NT2/D1 (cell line): ENCODE measurements at regions not wholly inside any gene's neighbourhood (a gene's known extent, or its start where the extent isn't known, plus 50 kb on each side); places are given as distances from the start of the nearest gene placed in this dataset.

Experiments used
- YY1 ChIP-seq: IDR thresholded peaks from 2 replicates; pipeline ENCODE4 v1.6.1; 2011; ENCODE audit not compliant: insufficient read length, insufficient read depth
- ZNF274 ChIP-seq: IDR thresholded peaks from 2 replicates; pipeline ENCODE4 v1.6.1; 2011; ENCODE audit warnings: mild to moderate bottlenecking, low read depth, low read length

DNA sequence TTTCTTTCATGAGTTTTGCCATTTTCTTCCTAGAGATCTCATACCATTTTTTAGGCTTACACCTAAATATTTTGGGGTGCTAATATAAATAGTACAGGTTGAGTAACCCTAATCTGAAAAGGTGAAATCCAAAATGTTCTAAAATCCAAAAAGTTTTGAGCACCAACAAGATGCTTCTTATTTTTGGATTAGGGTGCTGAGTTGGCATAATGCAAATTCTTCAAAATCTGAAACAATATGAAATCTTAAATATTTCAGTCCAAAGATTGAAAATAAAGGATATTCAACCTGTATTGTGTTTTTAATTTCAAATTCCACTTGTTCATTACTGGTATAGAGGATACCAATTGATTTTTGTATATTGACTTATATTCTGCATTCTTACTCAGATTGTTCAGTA, 51.1 kb upstream of the KCNK2 start:
- TF ChIP-seq ZNF274 (no peak), YY1 (no peak)
